Neural cell (in vitro differentiated cells): ENCODE measurements at regions not wholly inside any gene's neighbourhood (a gene's known extent, or its start where the extent isn't known, plus 50 kb on each side); places are given as distances from the start of the nearest gene placed in this dataset.
"Not testable (repeated sequence)": the region's sequence is repeated elsewhere in the genome, so short reads cannot be mapped to it uniquely, and the experiment has no call there.

Experiments
- H2AFZ ChIP-seq: fragments of 200-600, 300-800 bp; sonication (generic), shearing (Covaris generic); 2 replicates; pipeline ENCODE4 v1.6.0; 2014; ENCODE audit warnings: low read depth, mild to moderate bottlenecking, antibody characterized with exemption, low read length, moderate library complexity
- H3F3A ChIP-seq: fragments of 200-600 bp; shearing (Covaris generic); 2 replicates; pipeline ENCODE4 v1.6.1; 2016; ENCODE audit warnings: mild to moderate bottlenecking, moderate library complexity, mixed read lengths, antibody characterized with exemption, low read length; ENCODE audit not compliant: insufficient read depth, poor library complexity, severe bottlenecking
- H3K27ac ChIP-seq: fragments of 200-600, 300-800 bp; sonication (generic), shearing (Covaris generic); 2 replicates; pipeline ENCODE4 v1.5.1; 2014; ENCODE audit warnings: mild to moderate bottlenecking, low read length, moderate library complexity
- H3K27me3 ChIP-seq: fragments of 300-800, 200-600 bp; sonication (generic), shearing (Covaris generic); 2 replicates; pipeline ENCODE4 v1.6.0; 2014; ENCODE audit warnings: mild to moderate bottlenecking, low read depth, low read length, moderate library complexity; ENCODE audit not compliant: insufficient read depth
- H3K36me3 ChIP-seq: fragments of 300-800, 200-600 bp; sonication (generic), shearing (Covaris generic); 2 replicates; pipeline ENCODE4 v1.5.1; 2014; ENCODE audit warnings: mild to moderate bottlenecking, antibody characterized with exemption, low read length, moderate library complexity; ENCODE audit not compliant: insufficient read depth
- H3K4me2 ChIP-seq: fragments of 300-800, 200-600 bp; sonication (generic), shearing (Covaris generic); 2 replicates; pipeline ENCODE4 v1.6.0; 2014; ENCODE audit warnings: mild to moderate bottlenecking, low read length
- H3K4me3 ChIP-seq: fragments of 300-800, 200-600 bp; sonication (generic), shearing (Covaris generic); 2 replicates; pipeline ENCODE4 v1.5.1; 2014; ENCODE audit warnings: mild to moderate bottlenecking, low read length, moderate library complexity
- H3K79me2 ChIP-seq: fragments of 200-600 bp; shearing (Covaris generic); replicated peaks from 2 replicates; pipeline ENCODE4 v1.6.0; 2014; ENCODE audit warnings: mild to moderate bottlenecking, low read length, moderate library complexity; ENCODE audit not compliant: insufficient read depth
- H3K9ac ChIP-seq: fragments of 300-800, 200-600 bp; sonication (generic), shearing (Covaris generic); 2 replicates; pipeline ENCODE4 v1.6.1; 2016; ENCODE audit warnings: mild to moderate bottlenecking, low read length, mixed read lengths
- H3K9me2 ChIP-seq: fragments of 200-600 bp; shearing (Covaris generic); 2 replicates; pipeline ENCODE4 v1.6.1; 2016; ENCODE audit warnings: mild to moderate bottlenecking, low read length, mixed read lengths; ENCODE audit not compliant: insufficient read depth
- H3K9me3 ChIP-seq: fragments of 200-600, 300-800 bp; sonication (generic), shearing (Covaris generic); 2 replicates; pipeline ENCODE4 v1.6.1; 2016; ENCODE audit warnings: mild to moderate bottlenecking, mixed run types, low read length, moderate library complexity, mixed read lengths
- H4K20me1 ChIP-seq: fragments of 200-600 bp; shearing (Covaris generic); 2 replicates; pipeline ENCODE4 v1.6.1; 2016; ENCODE audit warnings: mild to moderate bottlenecking, mixed run types; ENCODE audit not compliant: insufficient read depth
- EP300 ChIP-seq: fragments of 450-650 bp; conservative IDR thresholded peaks from 2 replicates; pipeline ENCODE4 v1.6.1; 2014; ENCODE audit warnings: antibody characterized with exemption, mild to moderate bottlenecking, moderate library complexity; ENCODE audit not compliant: poor library complexity, severe bottlenecking
- EZH2 ChIP-seq: fragments of 200-600, 300-800 bp; shearing (Covaris generic), sonication (generic); IDR thresholded peaks from 2 replicates; pipeline ENCODE4 v1.6.1; 2014; ENCODE audit warnings: antibody characterized with exemption, low read length, borderline replicate concordance, mild to moderate bottlenecking; ENCODE audit not compliant: insufficient read depth, poor library complexity, severe bottlenecking
- MXI1 ChIP-seq: fragments of 450-650 bp; conservative IDR thresholded peaks from 2 replicates; pipeline ENCODE4 v1.6.1; 2014; ENCODE audit warnings: antibody characterized with exemption, mild to moderate bottlenecking; ENCODE audit not compliant: poor library complexity, severe bottlenecking
- POLR2AphosphoS5 ChIP-seq: IDR thresholded peaks from 2 replicates; pipeline ENCODE4 v1.6.1; 2012
- RAD21 ChIP-seq: fragments of 450-650 bp; conservative IDR thresholded peaks from 2 replicates; pipeline ENCODE4 v1.6.1; 2014; ENCODE audit warnings: antibody characterized with exemption, mild to moderate bottlenecking, moderate library complexity
- SMC3 ChIP-seq: fragments of 450-650 bp; conservative IDR thresholded peaks from 2 replicates; pipeline ENCODE4 v1.6.1; 2014; ENCODE audit warnings: antibody characterized with exemption, mild to moderate bottlenecking, moderate library complexity; ENCODE audit not compliant: poor library complexity
- TAF1 ChIP-seq: IDR thresholded peaks from 2 replicates; pipeline ENCODE4 v1.6.1; 2012; ENCODE audit warnings: low read depth
- TF ChIP-seq, protein P1 (sequence below): IDR thresholded peaks from 2 replicates; pipeline ENCODE4 v1.6.1; 2012; ENCODE audit warnings: borderline replicate concordance
- TF ChIP-seq, protein P2 (sequence below): fragments of 450-650 bp; IDR thresholded peaks from 2 replicates; pipeline ENCODE4 v1.5.1; 2014; ENCODE audit warnings: antibody characterized with exemption, mild to moderate bottlenecking, moderate library complexity; ENCODE audit not compliant: poor library complexity, severe bottlenecking

DNA sequence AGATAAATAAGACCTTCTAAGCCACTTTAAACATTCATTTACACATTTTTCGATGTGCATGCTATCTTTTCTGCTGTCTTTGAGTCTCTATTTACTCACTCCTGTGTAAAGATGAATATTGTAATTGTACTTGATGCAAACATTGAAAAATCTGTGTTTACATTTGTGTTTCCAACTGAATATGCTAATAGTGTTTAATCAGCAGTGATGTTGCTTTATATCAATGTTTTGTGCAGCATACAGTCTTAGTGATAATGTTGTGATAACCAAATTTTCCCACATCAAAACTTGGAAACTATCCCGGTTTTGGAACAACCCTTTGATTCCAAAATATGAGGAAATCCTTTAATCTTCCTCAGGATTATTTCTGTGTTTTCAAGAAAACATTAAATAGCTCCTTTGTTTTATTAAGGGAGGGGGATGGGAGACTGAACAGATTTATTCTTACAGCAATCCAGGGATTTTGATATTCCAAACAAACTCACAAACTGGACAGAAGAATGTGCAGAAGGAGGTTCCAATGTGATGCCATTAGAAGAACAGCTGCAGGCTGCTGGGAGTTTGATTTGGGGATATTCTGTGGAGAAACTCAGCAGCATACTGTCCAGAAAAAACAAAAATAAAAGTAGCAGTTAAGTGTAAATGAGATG, 248.0 kb downstream of the S1PR1 start:
- Histone ChIP-seq H3K9ac (no peak overlapping the region), H3K4me3 (no peak overlapping the region), H3K36me3 (no peaks in the 10 kb centered on the region), H3K9me3 (peaks cover under 1% of the 10 kb centered on the region), H3K9me2 (no peaks in the 10 kb centered on the region), H3F3A (no peaks in the 10 kb centered on the region), H3K4me2 (no peak overlapping the region), H4K20me1 (no peaks in the 10 kb centered on the region), H3K79me2 (no peaks in the 10 kb centered on the region), H3K27ac (no peak overlapping the region), H2AFZ (no peak overlapping the region), H3K27me3 (no peaks in the 10 kb centered on the region)
- TF ChIP-seq POLR2AphosphoS5 (no peak), SMC3 (no peak), TAF1 (no peak), MXI1 (no peak), RAD21 (no peak), EZH2 (no peak)
- TF ChIP-seq, protein P1, sequence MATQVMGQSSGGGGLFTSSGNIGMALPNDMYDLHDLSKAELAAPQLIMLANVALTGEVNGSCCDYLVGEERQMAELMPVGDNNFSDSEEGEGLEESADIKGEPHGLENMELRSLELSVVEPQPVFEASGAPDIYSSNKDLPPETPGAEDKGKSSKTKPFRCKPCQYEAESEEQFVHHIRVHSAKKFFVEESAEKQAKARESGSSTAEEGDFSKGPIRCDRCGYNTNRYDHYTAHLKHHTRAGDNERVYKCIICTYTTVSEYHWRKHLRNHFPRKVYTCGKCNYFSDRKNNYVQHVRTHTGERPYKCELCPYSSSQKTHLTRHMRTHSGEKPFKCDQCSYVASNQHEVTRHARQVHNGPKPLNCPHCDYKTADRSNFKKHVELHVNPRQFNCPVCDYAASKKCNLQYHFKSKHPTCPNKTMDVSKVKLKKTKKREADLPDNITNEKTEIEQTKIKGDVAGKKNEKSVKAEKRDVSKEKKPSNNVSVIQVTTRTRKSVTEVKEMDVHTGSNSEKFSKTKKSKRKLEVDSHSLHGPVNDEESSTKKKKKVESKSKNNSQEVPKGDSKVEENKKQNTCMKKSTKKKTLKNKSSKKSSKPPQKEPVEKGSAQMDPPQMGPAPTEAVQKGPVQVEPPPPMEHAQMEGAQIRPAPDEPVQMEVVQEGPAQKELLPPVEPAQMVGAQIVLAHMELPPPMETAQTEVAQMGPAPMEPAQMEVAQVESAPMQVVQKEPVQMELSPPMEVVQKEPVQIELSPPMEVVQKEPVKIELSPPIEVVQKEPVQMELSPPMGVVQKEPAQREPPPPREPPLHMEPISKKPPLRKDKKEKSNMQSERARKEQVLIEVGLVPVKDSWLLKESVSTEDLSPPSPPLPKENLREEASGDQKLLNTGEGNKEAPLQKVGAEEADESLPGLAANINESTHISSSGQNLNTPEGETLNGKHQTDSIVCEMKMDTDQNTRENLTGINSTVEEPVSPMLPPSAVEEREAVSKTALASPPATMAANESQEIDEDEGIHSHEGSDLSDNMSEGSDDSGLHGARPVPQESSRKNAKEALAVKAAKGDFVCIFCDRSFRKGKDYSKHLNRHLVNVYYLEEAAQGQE: no peak
- TF ChIP-seq, protein P2, sequence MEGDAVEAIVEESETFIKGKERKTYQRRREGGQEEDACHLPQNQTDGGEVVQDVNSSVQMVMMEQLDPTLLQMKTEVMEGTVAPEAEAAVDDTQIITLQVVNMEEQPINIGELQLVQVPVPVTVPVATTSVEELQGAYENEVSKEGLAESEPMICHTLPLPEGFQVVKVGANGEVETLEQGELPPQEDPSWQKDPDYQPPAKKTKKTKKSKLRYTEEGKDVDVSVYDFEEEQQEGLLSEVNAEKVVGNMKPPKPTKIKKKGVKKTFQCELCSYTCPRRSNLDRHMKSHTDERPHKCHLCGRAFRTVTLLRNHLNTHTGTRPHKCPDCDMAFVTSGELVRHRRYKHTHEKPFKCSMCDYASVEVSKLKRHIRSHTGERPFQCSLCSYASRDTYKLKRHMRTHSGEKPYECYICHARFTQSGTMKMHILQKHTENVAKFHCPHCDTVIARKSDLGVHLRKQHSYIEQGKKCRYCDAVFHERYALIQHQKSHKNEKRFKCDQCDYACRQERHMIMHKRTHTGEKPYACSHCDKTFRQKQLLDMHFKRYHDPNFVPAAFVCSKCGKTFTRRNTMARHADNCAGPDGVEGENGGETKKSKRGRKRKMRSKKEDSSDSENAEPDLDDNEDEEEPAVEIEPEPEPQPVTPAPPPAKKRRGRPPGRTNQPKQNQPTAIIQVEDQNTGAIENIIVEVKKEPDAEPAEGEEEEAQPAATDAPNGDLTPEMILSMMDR: no peak

DNA sequence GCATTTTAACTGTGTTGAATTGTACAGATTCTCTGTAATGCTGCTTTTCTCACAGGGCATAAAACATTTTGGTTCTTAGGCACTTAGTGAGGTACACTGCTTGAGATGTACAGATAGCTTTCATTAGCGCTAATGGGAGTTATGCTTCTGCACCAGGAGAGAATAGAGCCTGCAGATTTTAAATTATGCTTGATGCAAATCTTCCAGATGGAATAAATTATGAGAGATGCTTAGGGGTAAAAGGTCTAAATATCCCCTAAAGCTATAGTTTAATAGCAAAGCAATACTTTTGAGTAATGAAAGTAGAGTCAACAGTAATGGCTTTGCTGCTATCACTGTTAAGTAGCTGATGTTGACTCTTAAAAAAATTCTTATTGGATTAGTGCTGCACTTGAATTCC, 248.9 kb downstream of the S1PR1 start:
- Histone ChIP-seq H3K4me2 (no peak overlapping the region), H3F3A (no peaks in the 10 kb centered on the region), H3K36me3 (no peaks in the 10 kb centered on the region), H3K4me3 (no peak overlapping the region), H3K9me2 (no peaks in the 10 kb centered on the region), H3K9me3 (peaks cover 4% of the 10 kb centered on the region), H4K20me1 (no peaks in the 10 kb centered on the region), H3K9ac (no peak overlapping the region), H2AFZ (no peak overlapping the region), H3K79me2 (no peaks in the 10 kb centered on the region), H3K27me3 (no peaks in the 10 kb centered on the region), H3K27ac (no peak overlapping the region)
- TF ChIP-seq, protein P1: no peak
- no peak for TF ChIP-seq EP300
- no peak for TF ChIP-seq MXI1
- no peak for TF ChIP-seq RAD21
- no peak for TF ChIP-seq TAF1
- TF ChIP-seq EZH2: no peak
- TF ChIP-seq, protein P2: no peak
- no peak for TF ChIP-seq POLR2AphosphoS5
- TF ChIP-seq SMC3: no peak

DNA sequence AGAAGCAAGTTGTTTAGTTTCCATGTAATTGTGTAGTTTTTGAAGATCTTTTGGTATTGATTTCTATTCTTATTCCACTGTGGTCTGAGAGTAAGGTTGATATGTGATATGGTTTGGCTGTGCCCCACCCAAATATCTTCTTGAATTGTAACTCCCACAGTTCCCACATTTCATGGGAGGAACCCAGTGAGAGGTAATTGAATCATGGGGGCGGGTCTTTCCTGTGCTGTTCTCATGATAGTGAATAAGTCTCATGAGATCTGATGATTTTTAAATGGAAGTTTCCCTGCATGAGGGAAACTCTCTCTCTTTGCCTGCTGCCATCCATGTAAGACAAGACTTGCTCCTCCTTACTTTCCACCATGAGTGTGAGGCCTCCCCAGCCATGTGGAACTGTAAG, 255.3 kb downstream of the S1PR1 start:
- not testable (repeated sequence) for H3K27ac ChIP-seq, H2AFZ ChIP-seq, H3K79me2 ChIP-seq, H4K20me1 ChIP-seq, H3K36me3 ChIP-seq, H3K27me3 ChIP-seq, H3K9me3 ChIP-seq, H3K4me3 ChIP-seq, H3F3A ChIP-seq, H3K4me2 ChIP-seq, H3K9ac ChIP-seq, H3K9me2 ChIP-seq
